ENCODE measurements at regions not wholly inside any gene's neighbourhood (a gene's known extent, or its start where the extent isn't known, plus 50 kb on each side); places are given as distances from the start of the nearest gene placed in this dataset.

GRCh38 chr11:116540645-116541304, 232.0 kb downstream of the BUD13 start:
- TF ChIP-seq CTCF (IDR thresholded peaks at IDR 0.05) (no peak), POLR2AphosphoS5 (IDR thresholded peaks at IDR 0.05) (no peak)
